Keratinocyte (primary cell): ENCODE measurements at regions not wholly inside any gene's neighbourhood (a gene's known extent, or its start where the extent isn't known, plus 50 kb on each side); places are given as distances from the start of the nearest gene placed in this dataset.

Experiments used
- DNase-seq: peaks from one replicate; pipeline ENCODE4 v3.0.0-alpha.2; 2011; ENCODE audit warnings: low read depth, missing footprints, low spot score
- FAIRE-seq: peaks from 2 replicates; lab custom pipeline; 2011; peaks lifted over from hg19 to GRCh38; lab: Jason Lieb, UNC
- H2AFZ ChIP-seq: 2 replicates; pipeline ENCODE4 v1.6.0; 2012; ENCODE audit warnings: low read length, control low read depth, inconsistent platforms; ENCODE audit not compliant: control insufficient read depth
- H3K27ac ChIP-seq: 2 replicates; pipeline ENCODE4 v1.5.1; 2011; ENCODE audit warnings: low read length; ENCODE audit not compliant: control insufficient read depth, insufficient read depth
- H3K27me3 ChIP-seq: 3 replicates; pipeline ENCODE4 v1.6.0; 2011; ENCODE audit warnings: low read length; ENCODE audit not compliant: control insufficient read depth, insufficient read depth; ENCODE audit errors: extremely low read depth
- H3K36me3 ChIP-seq, 2 experiments: 2 replicates in 1 of 2; 3 replicates in 1 of 2; pipeline ENCODE4 v1.5.1; 2011; ENCODE audit warnings: low read length in 2 of 2, mild to moderate bottlenecking in 1 of 2; ENCODE audit not compliant: control insufficient read depth in 2 of 2, insufficient read depth in 2 of 2; ENCODE audit errors: extremely low read depth in 1 of 2
- H3K4me1 ChIP-seq: 3 replicates; pipeline ENCODE4 v1.5.1; 2011; ENCODE audit warnings: low read length; ENCODE audit not compliant: control insufficient read depth, insufficient read depth; ENCODE audit errors: extremely low read depth
- H3K4me2 ChIP-seq: 3 replicates; pipeline ENCODE4 v1.6.0; 2011; ENCODE audit warnings: low read depth, low read length; ENCODE audit not compliant: control insufficient read depth, insufficient read depth; ENCODE audit errors: extremely low read depth
- H3K4me3 ChIP-seq, 3 experiments: fragments of 200-600 bp in 1 of 3; sonication (generic) in 1 of 3; 2 replicates in 2 of 3; 3 replicates in 1 of 3; pipeline ENCODE4 v1.5.1; 2011 to 2016; ENCODE audit warnings: low read length in 3 of 3, mild to moderate bottlenecking in 3 of 3, control low read depth in 2 of 3, inconsistent platforms in 1 of 3, low read depth in 1 of 3, mixed read lengths in 1 of 3, mixed run types in 1 of 3, moderate library complexity in 1 of 3; ENCODE audit not compliant: control insufficient read depth in 2 of 3, insufficient read depth in 2 of 3; ENCODE audit errors: extremely low read depth in 1 of 3
- H3K79me2 ChIP-seq: 2 replicates; pipeline ENCODE4 v1.6.0; 2012; ENCODE audit warnings: low read length; ENCODE audit not compliant: control insufficient read depth, insufficient read depth
- H3K9ac ChIP-seq: 3 replicates; pipeline ENCODE4 v1.6.0; 2011; ENCODE audit warnings: low read length; ENCODE audit not compliant: control insufficient read depth, insufficient read depth; ENCODE audit errors: extremely low read depth
- H3K9me1 ChIP-seq: 3 replicates; pipeline ENCODE4 v1.6.0; 2011; ENCODE audit warnings: low read length; ENCODE audit not compliant: control insufficient read depth, insufficient read depth; ENCODE audit errors: extremely low read depth
- H3K9me3 ChIP-seq: 2 replicates; pipeline ENCODE4 v1.5.1; 2012; ENCODE audit warnings: low read depth, low read length; ENCODE audit not compliant: control insufficient read depth
- H4K20me1 ChIP-seq: 3 replicates; pipeline ENCODE4 v1.6.0; 2011; ENCODE audit warnings: low read length; ENCODE audit not compliant: control insufficient read depth, insufficient read depth; ENCODE audit errors: extremely low read depth
- EZH2 ChIP-seq: IDR thresholded peaks from one replicate; pipeline ENCODE4 v1.6.1; 2012; ENCODE audit warnings: inconsistent platforms, mild to moderate bottlenecking, low read length, moderate library complexity
- dilution Hi-C: fragments of 300-500 bp; cut with MboI; formaldehyde crosslinking; loops from one replicate; pipeline ENCODE4 v1.7.0; 2020; ENCODE audit warnings: low sequenced_read_pairs; ENCODE audit not compliant: extremely low pct_ligation_motif_present
- TF ChIP-seq, protein P1 (sequence below), 3 experiments: IDR thresholded peaks in 1 of 3; conservative IDR thresholded peaks in 1 of 3; optimal IDR thresholded peaks in 1 of 3; 2 replicates in 2 of 3; 3 replicates in 1 of 3; pipeline versions ENCODE3 to v1.5.1; 2011; ENCODE audit warnings: low read length in 3 of 3, mild to moderate bottlenecking in 3 of 3, moderate library complexity in 2 of 3, control low read depth in 1 of 3, inconsistent platforms in 1 of 3; ENCODE audit not compliant: insufficient read depth in 2 of 3; ENCODE audit errors: extremely low read depth in 1 of 3

- Histone ChIP-seq H4K20me1 (no peaks in the 10 kb centered on the region), H3K36me3 (no peaks in the 10 kb centered on the region), H3K27ac (no peak overlapping the region), H3K9ac (no peak overlapping the region), H3K79me2 (no peaks in the 10 kb centered on the region), H3K4me3 (no peak overlapping the region), H3K9me1 (no peaks in the 10 kb centered on the region), H3K4me2 (no peak overlapping the region), H3K4me1 (peaks cover 16% of the 10 kb centered on the region), H2AFZ (no peak overlapping the region), H3K9me3 (no peaks in the 10 kb centered on the region), H3K27me3 (no peaks in the 10 kb centered on the region)
- FAIRE-seq (no peak), DNase-seq (no peak)
- dilution Hi-C loops, result no loop called here
- TF ChIP-seq EZH2, result no peak
- TF ChIP-seq, protein P1, sequence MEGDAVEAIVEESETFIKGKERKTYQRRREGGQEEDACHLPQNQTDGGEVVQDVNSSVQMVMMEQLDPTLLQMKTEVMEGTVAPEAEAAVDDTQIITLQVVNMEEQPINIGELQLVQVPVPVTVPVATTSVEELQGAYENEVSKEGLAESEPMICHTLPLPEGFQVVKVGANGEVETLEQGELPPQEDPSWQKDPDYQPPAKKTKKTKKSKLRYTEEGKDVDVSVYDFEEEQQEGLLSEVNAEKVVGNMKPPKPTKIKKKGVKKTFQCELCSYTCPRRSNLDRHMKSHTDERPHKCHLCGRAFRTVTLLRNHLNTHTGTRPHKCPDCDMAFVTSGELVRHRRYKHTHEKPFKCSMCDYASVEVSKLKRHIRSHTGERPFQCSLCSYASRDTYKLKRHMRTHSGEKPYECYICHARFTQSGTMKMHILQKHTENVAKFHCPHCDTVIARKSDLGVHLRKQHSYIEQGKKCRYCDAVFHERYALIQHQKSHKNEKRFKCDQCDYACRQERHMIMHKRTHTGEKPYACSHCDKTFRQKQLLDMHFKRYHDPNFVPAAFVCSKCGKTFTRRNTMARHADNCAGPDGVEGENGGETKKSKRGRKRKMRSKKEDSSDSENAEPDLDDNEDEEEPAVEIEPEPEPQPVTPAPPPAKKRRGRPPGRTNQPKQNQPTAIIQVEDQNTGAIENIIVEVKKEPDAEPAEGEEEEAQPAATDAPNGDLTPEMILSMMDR (optimal IDR thresholded peaks at IDR 0.05 in 1 of 3, IDR thresholded peaks at IDR 0.05 in 1 of 3, conservative IDR thresholded peaks at IDR 0.05 in 1 of 3; ENCODE audit: extremely low read depth in 1 of 3, insufficient read depth in 2 of 3, low read length in 3 of 3), result no peak
These were observed 323.4 kb upstream of the PKDCC start for GRCh38 chr2:41724465-41724864.

- Histone ChIP-seq H2AFZ (no peak overlapping the region), H3K9me3 (no peaks in the 10 kb centered on the region), H3K36me3 (no peaks in the 10 kb centered on the region), H3K4me1 (peaks cover 12% of the 10 kb centered on the region), H3K9ac (no peak overlapping the region), H3K27me3 (no peaks in the 10 kb centered on the region), H3K79me2 (no peaks in the 10 kb centered on the region), H3K9me1 (no peaks in the 10 kb centered on the region), H4K20me1 (no peaks in the 10 kb centered on the region), H3K4me2 (no peak overlapping the region), H3K4me3 (no peak overlapping the region), H3K27ac (no peak overlapping the region)
- dilution Hi-C loops, result no loop called here
- TF ChIP-seq EZH2, result no peak
- TF ChIP-seq, protein P1 (optimal IDR thresholded peaks at IDR 0.05 in 1 of 3, IDR thresholded peaks at IDR 0.05 in 1 of 3, conservative IDR thresholded peaks at IDR 0.05 in 1 of 3; ENCODE audit: extremely low read depth in 1 of 3, insufficient read depth in 2 of 3, low read length in 3 of 3), result no peak
- no peak for DNase-seq
- FAIRE-seq, result no peak
These were observed 321.9 kb upstream of the PKDCC start for GRCh38 chr2:41725901-41726300.
